ENCODE measurements at regions not wholly inside any gene's neighbourhood (a gene's known extent, or its start where the extent isn't known, plus 50 kb on each side); places are given as distances from the start of the nearest gene placed in this dataset.

DNA sequence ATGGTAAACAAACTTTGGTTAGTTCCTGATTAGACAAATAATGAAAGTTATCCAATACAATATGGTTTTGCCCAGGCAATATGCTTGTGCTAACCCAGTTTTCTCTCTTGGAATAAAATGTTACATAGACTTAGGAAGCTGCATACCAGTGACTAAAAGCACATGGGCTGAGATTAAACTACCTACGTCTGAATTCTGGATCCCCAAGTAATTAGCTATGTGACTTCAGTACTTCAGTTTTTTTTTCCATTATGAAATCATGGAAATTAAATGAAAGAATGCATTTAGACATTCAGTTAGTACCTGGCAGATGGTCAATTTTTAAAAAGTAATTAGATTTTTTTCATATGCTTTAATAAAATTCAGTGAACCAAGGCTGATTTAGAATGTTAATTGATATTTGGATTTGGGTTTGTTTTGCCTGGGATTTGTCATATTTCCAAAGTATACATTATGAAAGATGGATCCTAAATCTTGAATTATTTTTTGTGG is 213.9 kb downstream of the PTH2R start:
- TF ChIP-seq, protein P1, sequence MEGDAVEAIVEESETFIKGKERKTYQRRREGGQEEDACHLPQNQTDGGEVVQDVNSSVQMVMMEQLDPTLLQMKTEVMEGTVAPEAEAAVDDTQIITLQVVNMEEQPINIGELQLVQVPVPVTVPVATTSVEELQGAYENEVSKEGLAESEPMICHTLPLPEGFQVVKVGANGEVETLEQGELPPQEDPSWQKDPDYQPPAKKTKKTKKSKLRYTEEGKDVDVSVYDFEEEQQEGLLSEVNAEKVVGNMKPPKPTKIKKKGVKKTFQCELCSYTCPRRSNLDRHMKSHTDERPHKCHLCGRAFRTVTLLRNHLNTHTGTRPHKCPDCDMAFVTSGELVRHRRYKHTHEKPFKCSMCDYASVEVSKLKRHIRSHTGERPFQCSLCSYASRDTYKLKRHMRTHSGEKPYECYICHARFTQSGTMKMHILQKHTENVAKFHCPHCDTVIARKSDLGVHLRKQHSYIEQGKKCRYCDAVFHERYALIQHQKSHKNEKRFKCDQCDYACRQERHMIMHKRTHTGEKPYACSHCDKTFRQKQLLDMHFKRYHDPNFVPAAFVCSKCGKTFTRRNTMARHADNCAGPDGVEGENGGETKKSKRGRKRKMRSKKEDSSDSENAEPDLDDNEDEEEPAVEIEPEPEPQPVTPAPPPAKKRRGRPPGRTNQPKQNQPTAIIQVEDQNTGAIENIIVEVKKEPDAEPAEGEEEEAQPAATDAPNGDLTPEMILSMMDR (conservative IDR thresholded peaks at IDR 0.05; ENCODE audit: low read depth in 2 of 2): no peak
- TF ChIP-seq, protein P2, sequence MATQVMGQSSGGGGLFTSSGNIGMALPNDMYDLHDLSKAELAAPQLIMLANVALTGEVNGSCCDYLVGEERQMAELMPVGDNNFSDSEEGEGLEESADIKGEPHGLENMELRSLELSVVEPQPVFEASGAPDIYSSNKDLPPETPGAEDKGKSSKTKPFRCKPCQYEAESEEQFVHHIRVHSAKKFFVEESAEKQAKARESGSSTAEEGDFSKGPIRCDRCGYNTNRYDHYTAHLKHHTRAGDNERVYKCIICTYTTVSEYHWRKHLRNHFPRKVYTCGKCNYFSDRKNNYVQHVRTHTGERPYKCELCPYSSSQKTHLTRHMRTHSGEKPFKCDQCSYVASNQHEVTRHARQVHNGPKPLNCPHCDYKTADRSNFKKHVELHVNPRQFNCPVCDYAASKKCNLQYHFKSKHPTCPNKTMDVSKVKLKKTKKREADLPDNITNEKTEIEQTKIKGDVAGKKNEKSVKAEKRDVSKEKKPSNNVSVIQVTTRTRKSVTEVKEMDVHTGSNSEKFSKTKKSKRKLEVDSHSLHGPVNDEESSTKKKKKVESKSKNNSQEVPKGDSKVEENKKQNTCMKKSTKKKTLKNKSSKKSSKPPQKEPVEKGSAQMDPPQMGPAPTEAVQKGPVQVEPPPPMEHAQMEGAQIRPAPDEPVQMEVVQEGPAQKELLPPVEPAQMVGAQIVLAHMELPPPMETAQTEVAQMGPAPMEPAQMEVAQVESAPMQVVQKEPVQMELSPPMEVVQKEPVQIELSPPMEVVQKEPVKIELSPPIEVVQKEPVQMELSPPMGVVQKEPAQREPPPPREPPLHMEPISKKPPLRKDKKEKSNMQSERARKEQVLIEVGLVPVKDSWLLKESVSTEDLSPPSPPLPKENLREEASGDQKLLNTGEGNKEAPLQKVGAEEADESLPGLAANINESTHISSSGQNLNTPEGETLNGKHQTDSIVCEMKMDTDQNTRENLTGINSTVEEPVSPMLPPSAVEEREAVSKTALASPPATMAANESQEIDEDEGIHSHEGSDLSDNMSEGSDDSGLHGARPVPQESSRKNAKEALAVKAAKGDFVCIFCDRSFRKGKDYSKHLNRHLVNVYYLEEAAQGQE (IDR thresholded peaks at IDR 0.05; ENCODE audit: unreplicated experiment): no peak
- no peak for TF ChIP-seq CREB1 (CRISPR knock-in tag; IDR thresholded peaks at IDR 0.05; ENCODE audit: low read depth)
- TF ChIP-seq EZH2 (IDR thresholded peaks at IDR 0.05; ENCODE audit: low read depth, unreplicated experiment): no peak
- TF ChIP-seq STAT1 (IDR thresholded peaks at IDR 0.05; ENCODE audit: unreplicated experiment): no peak
- no peak for TF ChIP-seq ZNF114 (CRISPR knock-in tag; IDR thresholded peaks at IDR 0.05)
- TF ChIP-seq ETS1 (IDR thresholded peaks at IDR 0.05): no peak
